Activated naive CD4-positive, alpha-beta T cell treated with anti-CD3 and anti-CD28 coated beads for 36 hours (primary cell): ENCODE measurements at regions not wholly inside any gene's neighbourhood (a gene's known extent, or its start where the extent isn't known, plus 50 kb on each side); places are given as distances from the start of the nearest gene placed in this dataset.

Experiments used
- CTCF ChIA-PET: fragments of 350-600 bp; sonication (Branson Sonifier 250); formaldehyde crosslinking; loops from one replicate; lab custom pipeline; 2021; ENCODE audit warnings: antibody characterized with exemption; lab: Charles Lee
- DNase-seq: peaks from one replicate; pipeline ENCODE4 v3.0.0-alpha.2; 2020
- H3K27ac Mint-ChIP-seq: one replicate; pipeline ENCODE4 v1.8.0; 2021; ENCODE audit warnings: mild to moderate bottlenecking, mixed read lengths
- H3K27me3 Mint-ChIP-seq: one replicate; pipeline ENCODE4 v1.8.0; 2021; ENCODE audit warnings: low read depth, mixed read lengths
- H3K36me3 Mint-ChIP-seq: one replicate; pipeline ENCODE4 v1.8.0; 2021; ENCODE audit warnings: low read depth, mixed read lengths
- H3K4me1 Mint-ChIP-seq: one replicate; pipeline ENCODE4 v1.8.0; 2021; ENCODE audit warnings: low read depth, mixed read lengths
- H3K4me3 Mint-ChIP-seq: one replicate; pipeline ENCODE4 v1.8.0; 2021; ENCODE audit warnings: mild to moderate bottlenecking, moderate library complexity, mixed read lengths
- H3K9me3 Mint-ChIP-seq: one replicate; pipeline ENCODE4 v1.8.0; 2021; ENCODE audit warnings: mixed read lengths
- intact Hi-C: fragments of 100-400 bp; cut with micrococcal nuclease; formaldehyde crosslinking; loops from one replicate; pipeline ENCODE4 v1.15.1; 2023

DNA sequence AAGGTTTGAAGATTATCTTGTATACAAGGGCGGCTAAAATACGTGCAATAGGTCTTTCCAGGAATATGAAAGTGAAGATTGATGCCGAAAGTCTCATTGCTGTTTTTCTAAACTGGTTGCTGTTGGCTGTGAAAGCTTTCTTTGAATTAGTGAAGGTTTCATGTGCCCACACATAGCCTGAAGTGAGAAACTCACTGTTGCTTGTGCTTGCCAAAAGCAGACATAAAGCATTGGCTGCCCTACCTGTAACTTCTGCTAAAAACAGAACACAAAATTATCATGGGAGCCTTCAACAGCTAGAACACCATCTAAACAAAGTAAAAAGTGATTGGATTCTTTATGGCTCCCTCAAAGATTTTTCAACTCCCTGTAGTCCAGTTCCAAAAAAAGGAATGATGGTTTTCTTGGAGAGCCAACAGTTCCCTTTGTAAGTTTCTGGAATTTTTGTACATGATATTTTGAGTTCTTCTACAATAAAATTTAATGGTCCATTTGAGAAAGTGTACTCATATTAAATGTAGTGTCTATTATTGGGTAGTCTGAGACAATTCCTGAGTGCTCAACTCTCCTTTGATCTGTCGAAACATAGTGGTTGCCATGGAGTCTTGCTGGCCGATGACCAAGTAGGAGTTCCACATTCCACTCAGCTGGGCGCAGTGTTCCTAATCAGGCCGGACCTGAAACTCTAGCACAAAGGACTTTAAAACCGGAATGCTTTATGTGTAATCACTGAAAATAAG is 68.5 kb downstream of the PLEKHG1 start:
- intact Hi-C loops: no loop called here
- H3K9me3 Mint-ChIP-seq: no peaks in the 10 kb centered on the region
- H3K27me3 Mint-ChIP-seq: peaks cover 6% of the 10 kb centered on the region
- H3K36me3 Mint-ChIP-seq: no peaks in the 10 kb centered on the region
- DNase-seq: no peak
- no peaks in the 10 kb centered on the region for H3K4me1 Mint-ChIP-seq
- no peak overlapping the region for H3K4me3 Mint-ChIP-seq
- CTCF ChIA-PET: interaction anchor here (0.9 kb wide), 1 partner anchor 17 kb away, joined by 3 read pairs; no protein-coding TSS in a partner anchor
- no peak overlapping the region for H3K27ac Mint-ChIP-seq

- DNase-seq: no peak
- Mint-ChIP-seq H3K36me3 (no peaks in the 10 kb centered on the region), H3K4me1 (no peaks in the 10 kb centered on the region), H3K4me3 (no peak overlapping the region), H3K9me3 (no peaks in the 10 kb centered on the region), H3K27ac (no peak overlapping the region), H3K27me3 (peaks cover 7% of the 10 kb centered on the region)
- CTCF ChIA-PET: no interaction called here
- intact Hi-C loops: no loop called here
Observed at GRCh38 chr6:150668900-150669302, 69.2 kb downstream of the PLEKHG1 start.

- H3K27me3 Mint-ChIP-seq: peaks cover 12% of the 10 kb centered on the region
- H3K36me3 Mint-ChIP-seq: no peaks in the 10 kb centered on the region
- intact Hi-C loops: no loop called here
- H3K4me3 Mint-ChIP-seq: no peak overlapping the region
- no peak overlapping the region for H3K27ac Mint-ChIP-seq
- no peaks in the 10 kb centered on the region for H3K9me3 Mint-ChIP-seq
- H3K4me1 Mint-ChIP-seq: no peaks in the 10 kb centered on the region
- DNase-seq: peak; percentile 19
- CTCF ChIA-PET: no interaction called here
Observed at GRCh38 chr6:150670311-150670710, 70.6 kb downstream of the PLEKHG1 start.

DNA sequence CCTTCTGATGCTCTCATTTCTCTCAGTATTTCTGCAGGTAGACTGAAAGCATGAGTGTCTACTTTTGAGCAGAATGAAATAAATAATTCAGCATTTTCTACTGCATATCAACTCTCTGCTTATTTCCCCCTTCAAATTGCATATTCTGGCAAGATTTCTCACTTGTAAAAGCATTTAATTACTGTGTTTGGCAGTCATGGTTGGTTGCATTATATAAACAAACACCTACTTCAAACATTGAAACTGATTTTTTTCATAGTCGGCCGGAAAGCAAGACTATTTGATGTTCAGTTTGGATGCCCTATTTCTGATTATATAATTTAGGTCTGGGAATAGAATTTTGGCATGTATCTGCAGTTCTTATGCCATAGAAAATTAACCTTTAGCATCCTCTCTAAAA is 73.1 kb downstream of the PLEKHG1 start:
- intact Hi-C loops: no loop called here
- H3K9me3 Mint-ChIP-seq: no peaks in the 10 kb centered on the region
- H3K4me3 Mint-ChIP-seq: no peak overlapping the region
- peaks cover 9% of the 10 kb centered on the region for H3K27me3 Mint-ChIP-seq
- DNase-seq: no peak
- CTCF ChIA-PET: no interaction called here
- no peak overlapping the region for H3K27ac Mint-ChIP-seq
- no peaks in the 10 kb centered on the region for H3K4me1 Mint-ChIP-seq
- H3K36me3 Mint-ChIP-seq: no peaks in the 10 kb centered on the region

DNA sequence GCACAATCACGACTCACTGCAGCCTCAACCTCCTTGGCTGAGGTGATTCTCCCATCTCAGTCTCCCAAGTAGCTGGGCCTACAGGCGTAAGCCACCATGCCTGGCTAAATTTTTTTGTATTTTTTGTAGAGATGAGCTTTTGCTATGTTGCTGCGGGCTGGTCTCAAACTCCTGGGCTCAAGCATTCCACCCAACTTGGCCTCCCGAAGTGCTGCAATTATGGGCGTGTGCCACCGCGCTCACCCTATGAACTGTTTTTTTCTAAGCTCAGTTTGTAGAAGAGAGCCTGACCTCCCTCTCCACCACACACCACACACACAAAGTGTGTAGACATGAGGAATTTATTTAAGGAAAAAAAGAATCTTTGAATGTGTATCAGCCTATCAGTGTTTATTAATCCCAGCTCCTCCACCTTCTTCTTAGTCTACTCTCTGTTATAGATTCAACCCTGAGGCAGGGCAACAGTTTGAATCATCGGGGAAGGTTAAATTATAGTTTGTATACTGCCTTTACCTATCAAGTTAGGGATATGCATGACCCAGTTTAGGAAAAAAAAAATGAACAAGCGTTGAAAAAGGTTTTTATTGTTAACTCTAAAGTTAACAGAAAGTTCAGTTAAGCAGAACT is 74.1 kb downstream of the PLEKHG1 start:
- Mint-ChIP-seq H3K9me3 (no peaks in the 10 kb centered on the region), H3K27ac (no peak overlapping the region), H3K27me3 (peaks cover 9% of the 10 kb centered on the region), H3K36me3 (no peaks in the 10 kb centered on the region), H3K4me1 (no peaks in the 10 kb centered on the region), H3K4me3 (no peak overlapping the region)
- CTCF ChIA-PET: interaction anchor here (0.7 to 1.2 kb wide), 3 partner anchors 49 to 142 kb away, joined by 3 to 4 read pairs (median 3); no protein-coding TSS in a partner anchor
- no peak for DNase-seq
- intact Hi-C loops: no loop called here

GRCh38 chr6:150676344-150676743 is 76.7 kb downstream of the PLEKHG1 start:
- no peak overlapping the region for H3K27ac Mint-ChIP-seq
- no peaks in the 10 kb centered on the region for H3K36me3 Mint-ChIP-seq
- no peak overlapping the region for H3K4me3 Mint-ChIP-seq
- H3K27me3 Mint-ChIP-seq: peaks cover 9% of the 10 kb centered on the region
- H3K4me1 Mint-ChIP-seq: no peaks in the 10 kb centered on the region
- CTCF ChIA-PET: no interaction called here
- H3K9me3 Mint-ChIP-seq: no peaks in the 10 kb centered on the region
- no peak for DNase-seq
- intact Hi-C loops: no loop called here

DNA sequence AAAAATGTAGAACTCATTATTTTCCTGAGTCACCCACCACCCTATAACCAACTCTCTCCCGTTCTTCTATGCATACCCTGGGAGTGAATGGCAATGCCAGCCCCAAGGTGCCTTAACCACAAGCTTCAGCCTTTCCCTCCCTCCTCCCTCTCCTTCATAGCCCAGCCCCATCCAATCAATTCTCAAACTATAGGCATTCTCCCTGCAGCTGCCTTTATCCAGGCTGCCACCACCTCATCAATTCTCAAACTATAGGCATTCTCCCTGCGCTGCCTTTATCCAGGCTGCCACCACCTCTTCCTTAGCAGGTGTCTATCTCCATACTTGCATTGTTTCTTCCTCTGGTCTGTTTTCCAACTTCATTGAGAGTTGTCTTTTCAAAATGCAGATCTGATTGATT is 77.1 kb downstream of the PLEKHG1 start:
- Mint-ChIP-seq H3K9me3 (no peaks in the 10 kb centered on the region), H3K27ac (no peak overlapping the region), H3K4me3 (no peak overlapping the region), H3K27me3 (peaks cover 6% of the 10 kb centered on the region), H3K4me1 (no peaks in the 10 kb centered on the region), H3K36me3 (no peaks in the 10 kb centered on the region)
- CTCF ChIA-PET: no interaction called here
- no peak for DNase-seq
- intact Hi-C loops: no loop called here

DNA sequence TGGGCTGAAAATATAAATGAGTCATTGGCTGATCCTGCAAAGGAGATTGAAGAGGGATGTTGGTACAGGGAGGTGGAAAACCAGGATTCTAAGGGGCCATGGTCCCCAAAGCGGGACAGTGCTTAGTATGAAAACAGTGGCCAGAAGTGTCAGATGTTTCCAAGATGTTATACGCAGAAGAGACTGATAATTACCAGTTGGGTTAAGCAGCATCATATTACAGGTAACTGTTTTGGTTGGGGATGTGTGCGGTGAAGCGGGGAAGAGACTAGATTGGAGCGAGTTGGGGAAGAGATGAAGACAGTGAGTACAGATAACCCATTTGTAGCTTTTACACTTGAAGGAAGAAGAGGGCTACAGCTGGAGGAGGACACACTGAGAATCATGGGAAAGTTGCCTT is 80.8 kb downstream of the PLEKHG1 start:
- no peak for DNase-seq
- H3K4me3 Mint-ChIP-seq: no peak overlapping the region
- H3K36me3 Mint-ChIP-seq: no peaks in the 10 kb centered on the region
- no peaks in the 10 kb centered on the region for H3K9me3 Mint-ChIP-seq
- intact Hi-C loops: no loop called here
- peaks cover 2% of the 10 kb centered on the region for H3K4me1 Mint-ChIP-seq
- H3K27ac Mint-ChIP-seq: no peak overlapping the region
- CTCF ChIA-PET: no interaction called here
- no peaks in the 10 kb centered on the region for H3K27me3 Mint-ChIP-seq

GRCh38 chr6:150681578-150682395 is 82.1 kb downstream of the PLEKHG1 start:
- Mint-ChIP-seq H3K36me3 (no peaks in the 10 kb centered on the region), H3K27me3 (no peaks in the 10 kb centered on the region), H3K4me3 (no peak overlapping the region), H3K4me1 (peaks cover 2% of the 10 kb centered on the region), H3K27ac (no peak overlapping the region), H3K9me3 (no peaks in the 10 kb centered on the region)
- DNase-seq: no peak
- CTCF ChIA-PET: no interaction called here
- intact Hi-C loops: no loop called here

- Mint-ChIP-seq H3K27me3 (no peaks in the 10 kb centered on the region), H3K27ac (no peak overlapping the region), H3K9me3 (no peaks in the 10 kb centered on the region), H3K4me3 (no peak overlapping the region), H3K4me1 (peaks cover 2% of the 10 kb centered on the region), H3K36me3 (no peaks in the 10 kb centered on the region)
- CTCF ChIA-PET: no interaction called here
- no peak for DNase-seq
- intact Hi-C loops: no loop called here
Observed at GRCh38 chr6:150683320-150683719, 83.6 kb downstream of the PLEKHG1 start.

- no peaks in the 10 kb centered on the region for H3K27me3 Mint-ChIP-seq
- H3K27ac Mint-ChIP-seq: no peak overlapping the region
- CTCF ChIA-PET: no interaction called here
- H3K36me3 Mint-ChIP-seq: no peaks in the 10 kb centered on the region
- H3K9me3 Mint-ChIP-seq: no peaks in the 10 kb centered on the region
- intact Hi-C loops: no loop called here
- no peak overlapping the region for H3K4me3 Mint-ChIP-seq
- H3K4me1 Mint-ChIP-seq: peaks cover 2% of the 10 kb centered on the region
- DNase-seq: no peak
Observed at GRCh38 chr6:150684161-150684560, 84.5 kb downstream of the PLEKHG1 start.

DNA sequence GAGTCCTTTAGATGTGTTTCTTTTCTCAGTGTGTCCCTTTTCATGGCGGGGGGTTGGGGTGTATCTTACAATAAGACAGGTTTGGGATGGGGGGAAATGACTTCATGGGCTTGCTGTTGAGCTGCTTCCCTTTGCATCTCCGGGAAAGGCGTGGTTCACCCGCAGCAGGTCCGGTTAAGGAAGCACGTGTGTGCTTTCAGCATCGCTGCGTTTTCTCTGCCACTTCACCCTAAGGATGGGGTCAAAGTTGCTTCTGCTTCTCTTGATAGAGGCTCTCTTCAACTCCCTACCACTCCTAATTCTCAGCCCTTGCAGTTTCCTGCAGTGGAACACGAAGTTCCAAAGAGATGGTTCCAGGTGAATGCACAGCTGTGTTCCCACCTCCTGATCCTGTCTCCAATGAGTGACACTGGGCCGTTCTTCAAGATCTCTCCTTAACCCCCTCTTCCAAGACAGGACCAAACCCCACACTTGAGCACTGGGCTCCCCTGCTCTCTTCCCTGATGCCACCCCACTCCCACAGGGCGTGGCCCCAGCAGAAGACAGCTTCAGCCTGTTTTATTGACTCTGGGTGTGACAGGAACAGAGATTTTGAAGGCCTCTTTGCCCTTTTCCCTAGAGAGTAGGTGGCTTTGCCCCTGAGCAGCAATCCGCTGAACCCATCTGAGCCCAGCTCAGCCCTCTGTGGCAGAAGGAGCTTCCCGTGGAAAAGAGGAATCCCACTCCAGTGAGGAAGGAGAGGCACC is 85.2 kb downstream of the PLEKHG1 start:
- H3K27ac Mint-ChIP-seq: no peak overlapping the region
- H3K36me3 Mint-ChIP-seq: no peaks in the 10 kb centered on the region
- intact Hi-C loops: no loop called here
- H3K27me3 Mint-ChIP-seq: no peaks in the 10 kb centered on the region
- H3K4me3 Mint-ChIP-seq: no peak overlapping the region
- no peak for DNase-seq
- peaks cover 2% of the 10 kb centered on the region for H3K4me1 Mint-ChIP-seq
- CTCF ChIA-PET: interaction anchor here (1.2 to 1.3 kb wide), 2 partner anchors 17 to 131 kb away, joined by 3 to 7 read pairs; no protein-coding TSS in a partner anchor
- no peaks in the 10 kb centered on the region for H3K9me3 Mint-ChIP-seq
